ENCODE measurements at regions not wholly inside any gene's neighbourhood (a gene's known extent, or its start where the extent isn't known, plus 50 kb on each side); places are given as distances from the start of the nearest gene placed in this dataset.

- TF ChIP-seq CTCF (IDR thresholded peaks at IDR 0.05) (no peak), EP300 (IDR thresholded peaks at IDR 0.05; ENCODE audit: borderline replicate concordance in 1 of 2, low read depth in 1 of 2, low read length in 1 of 2) (no peak), RCOR1 (IDR thresholded peaks at IDR 0.05; ENCODE audit: low read length) (no peak), EZH2phosphoT487 (IDR thresholded peaks at IDR 0.05; ENCODE audit: borderline replicate concordance, low read depth) (no peak), RFX5 (IDR thresholded peaks at IDR 0.05; ENCODE audit: low read length) (no peak), RXRA (IDR thresholded peaks at IDR 0.05; ENCODE audit: borderline replicate concordance, low read depth) (no peak), FOSL2 (IDR thresholded peaks at IDR 0.05; ENCODE audit: borderline replicate concordance, low read depth) (no peak), USF1 (IDR thresholded peaks at IDR 0.05; ENCODE audit: borderline replicate concordance, low read depth) (no peak)
- TF ChIP-seq, protein P1, sequence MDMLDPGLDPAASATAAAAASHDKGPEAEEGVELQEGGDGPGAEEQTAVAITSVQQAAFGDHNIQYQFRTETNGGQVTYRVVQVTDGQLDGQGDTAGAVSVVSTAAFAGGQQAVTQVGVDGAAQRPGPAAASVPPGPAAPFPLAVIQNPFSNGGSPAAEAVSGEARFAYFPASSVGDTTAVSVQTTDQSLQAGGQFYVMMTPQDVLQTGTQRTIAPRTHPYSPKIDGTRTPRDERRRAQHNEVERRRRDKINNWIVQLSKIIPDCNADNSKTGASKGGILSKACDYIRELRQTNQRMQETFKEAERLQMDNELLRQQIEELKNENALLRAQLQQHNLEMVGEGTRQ (IDR thresholded peaks at IDR 0.05; ENCODE audit: borderline replicate concordance, low read depth, low read length), result no peak
- TF ChIP-seq, protein P2, sequence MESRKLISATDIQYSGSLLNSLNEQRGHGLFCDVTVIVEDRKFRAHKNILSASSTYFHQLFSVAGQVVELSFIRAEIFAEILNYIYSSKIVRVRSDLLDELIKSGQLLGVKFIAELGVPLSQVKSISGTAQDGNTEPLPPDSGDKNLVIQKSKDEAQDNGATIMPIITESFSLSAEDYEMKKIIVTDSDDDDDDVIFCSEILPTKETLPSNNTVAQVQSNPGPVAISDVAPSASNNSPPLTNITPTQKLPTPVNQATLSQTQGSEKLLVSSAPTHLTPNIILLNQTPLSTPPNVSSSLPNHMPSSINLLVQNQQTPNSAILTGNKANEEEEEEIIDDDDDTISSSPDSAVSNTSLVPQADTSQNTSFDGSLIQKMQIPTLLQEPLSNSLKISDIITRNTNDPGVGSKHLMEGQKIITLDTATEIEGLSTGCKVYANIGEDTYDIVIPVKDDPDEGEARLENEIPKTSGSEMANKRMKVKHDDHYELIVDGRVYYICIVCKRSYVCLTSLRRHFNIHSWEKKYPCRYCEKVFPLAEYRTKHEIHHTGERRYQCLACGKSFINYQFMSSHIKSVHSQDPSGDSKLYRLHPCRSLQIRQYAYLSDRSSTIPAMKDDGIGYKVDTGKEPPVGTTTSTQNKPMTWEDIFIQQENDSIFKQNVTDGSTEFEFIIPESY (IDR thresholded peaks at IDR 0.05; ENCODE audit: borderline replicate concordance, low read depth), result no peak
Measured at GRCh38 chr2:128644718-128645256, 326.1 kb upstream of the HS6ST1 start.

Data from SK-N-SH (cell line).